CD4-positive, alpha-beta T cell (primary cell): ENCODE measurements at regions not wholly inside any gene's neighbourhood (a gene's known extent, or its start where the extent isn't known, plus 50 kb on each side); places are given as distances from the start of the nearest gene placed in this dataset.

Experiments used
- ATAC-seq: fragments of 200-7000 bp; cut with Tn5 transposase; one replicate; pipeline ENCODE4 v1.10.0; 2022; ENCODE audit warnings: mild to moderate bottlenecking; ENCODE audit not compliant: poor library complexity
- CTCF ChIA-PET: fragments of 350-600 bp; sonication (Branson Sonifier 250); formaldehyde crosslinking; loops from one replicate; lab custom pipeline; 2021; ENCODE audit warnings: antibody characterized with exemption, inconsistent platforms; lab: Charles Lee
- POLR2A ChIA-PET: fragments of 350-600 bp; sonication (Branson Sonifier 250); formaldehyde crosslinking; loops from one replicate; lab custom pipeline; 2021; ENCODE audit warnings: antibody characterized with exemption, inconsistent platforms; lab: Charles Lee
- DNase-seq, 14 experiments: peaks; one replicate each; pipeline ENCODE4 v3.0.0-alpha.2; 2013 to 2020; ENCODE audit warnings: mixed read lengths in 2 of 14
- H3K27ac ChIP-seq, 2 donors: one replicate each; pipeline versions ENCODE4 v1.5.1 to v1.7.0; 2013; ENCODE audit warnings: low read length in 2 of 2, low read depth in 1 of 2, mild to moderate bottlenecking in 1 of 2
- H3K27me3 ChIP-seq, 2 experiments: 1 replicate in 1 of 2; 2 replicates in 1 of 2; pipeline versions ENCODE4 v1.6.1 to v1.7.0; 2013; ENCODE audit warnings: low read length in 2 of 2, control low read depth in 1 of 2, mild to moderate bottlenecking in 1 of 2, moderate library complexity in 1 of 2; ENCODE audit not compliant: insufficient read depth in 2 of 2, control insufficient read depth in 1 of 2
- H3K36me3 ChIP-seq: one replicate; pipeline ENCODE4 v1.6.1; 2013; ENCODE audit warnings: low read length, control low read depth; ENCODE audit not compliant: insufficient read depth
- H3K4me1 ChIP-seq: one replicate; pipeline ENCODE4 v1.6.1; 2013; ENCODE audit warnings: low read length, control low read depth; ENCODE audit not compliant: insufficient read depth
- H3K4me3 ChIP-seq: one replicate; pipeline ENCODE4 v1.5.1; 2013; ENCODE audit warnings: mild to moderate bottlenecking, low read length, moderate library complexity
- H3K9me3 ChIP-seq, 2 experiments: 1 replicate in 1 of 2; 2 replicates in 1 of 2; pipeline versions ENCODE4 v1.6.1 to v1.7.0; 2013; ENCODE audit warnings: low read length in 2 of 2, mild to moderate bottlenecking in 2 of 2, control low read depth in 1 of 2, moderate library complexity in 1 of 2; ENCODE audit not compliant: control insufficient read depth in 1 of 2, insufficient read depth in 1 of 2
- H3K27ac Mint-ChIP-seq: one replicate; pipeline ENCODE4 v1.8.0; 2020; ENCODE audit warnings: mixed read lengths
- H3K27me3 Mint-ChIP-seq: one replicate; pipeline ENCODE4 v1.8.0; 2021; ENCODE audit warnings: mixed read lengths
- H3K36me3 Mint-ChIP-seq: one replicate; pipeline ENCODE4 v1.8.0; 2021; ENCODE audit warnings: low read depth, mixed read lengths
- H3K4me1 Mint-ChIP-seq: one replicate; pipeline ENCODE4 v1.8.0; 2021; ENCODE audit warnings: low read depth, mixed read lengths
- H3K4me3 Mint-ChIP-seq: one replicate; pipeline ENCODE4 v1.8.0; 2020; ENCODE audit warnings: mild to moderate bottlenecking, mixed read lengths
- H3K9me3 Mint-ChIP-seq: one replicate; pipeline ENCODE4 v1.8.0; 2020; ENCODE audit warnings: mixed read lengths
- CTCF ChIP-seq: fragments of 200-600 bp; IDR thresholded peaks from one replicate; pipeline ENCODE4 v1.8.0; 2022; ENCODE audit warnings: antibody characterized with exemption, mild to moderate bottlenecking
- intact Hi-C, 2 experiments: fragments of 100-400 bp; cut with DNase I in 1 of 2; cut with micrococcal nuclease in 1 of 2; formaldehyde crosslinking; loops; one replicate each; pipeline versions ENCODE4 v1.15.1 to v1.9.0; 2023 to 2025; cut with DNase I, micrococcal nuclease

- Histone ChIP-seq H3K36me3 (no peaks in the 10 kb centered on the region), H3K27me3 (no peaks in the 10 kb centered on the region), H3K27ac (no peak overlapping the region), H3K4me1 (peaks cover 4% of the 10 kb centered on the region), H3K4me3 (no peak overlapping the region), H3K9me3 (no peaks in the 10 kb centered on the region)
- no peak for TF ChIP-seq CTCF
- no peak overlapping the region for H3K4me3 Mint-ChIP-seq
- ChIA-PET CTCF (no interaction called here), POLR2A (no interaction called here)
- no peaks in the 10 kb centered on the region for H3K36me3 Mint-ChIP-seq
- no peaks in the 10 kb centered on the region for H3K4me1 Mint-ChIP-seq
- intact Hi-C loops, result no loop called here
- DNase-seq, result no peak
- no peaks in the 10 kb centered on the region for H3K9me3 Mint-ChIP-seq
- no peak for ATAC-seq
- no peaks in the 10 kb centered on the region for H3K27me3 Mint-ChIP-seq
- H3K27ac Mint-ChIP-seq, result no peak overlapping the region
Measured at GRCh38 chr13:50196118-50196517, 180.9 kb downstream of the KCNRG start.

GRCh38 chr13:50197705-50198104, 182.5 kb downstream of the KCNRG start:
- Histone ChIP-seq H3K27ac (no peak overlapping the region), H3K4me1 (no peaks in the 10 kb centered on the region), H3K36me3 (no peaks in the 10 kb centered on the region), H3K4me3 (no peak overlapping the region), H3K9me3 (no peaks in the 10 kb centered on the region), H3K27me3 (no peaks in the 10 kb centered on the region)
- no peak for ATAC-seq
- H3K9me3 Mint-ChIP-seq, result no peaks in the 10 kb centered on the region
- DNase-seq, result no peak
- ChIA-PET POLR2A (no interaction called here), CTCF (no interaction called here)
- H3K27me3 Mint-ChIP-seq, result no peaks in the 10 kb centered on the region
- no peaks in the 10 kb centered on the region for H3K4me1 Mint-ChIP-seq
- no peak overlapping the region for H3K27ac Mint-ChIP-seq
- no peak overlapping the region for H3K4me3 Mint-ChIP-seq
- no peak for TF ChIP-seq CTCF
- intact Hi-C loops, result no loop called here
- H3K36me3 Mint-ChIP-seq, result no peaks in the 10 kb centered on the region

GRCh38 chr13:50198508-50198907, 183.3 kb downstream of the KCNRG start:
- ChIA-PET CTCF (no interaction called here), POLR2A (no interaction called here)
- no peak for ATAC-seq
- TF ChIP-seq CTCF, result no peak
- Mint-ChIP-seq H3K9me3 (no peaks in the 10 kb centered on the region), H3K36me3 (no peaks in the 10 kb centered on the region), H3K4me1 (no peaks in the 10 kb centered on the region), H3K27me3 (no peaks in the 10 kb centered on the region), H3K4me3 (no peak overlapping the region), H3K27ac (no peak overlapping the region)
- Histone ChIP-seq H3K4me1 (no peaks in the 10 kb centered on the region), H3K27ac (no peak overlapping the region), H3K36me3 (no peaks in the 10 kb centered on the region), H3K4me3 (no peak overlapping the region), H3K9me3 (no peaks in the 10 kb centered on the region), H3K27me3 (no peaks in the 10 kb centered on the region)
- intact Hi-C loops, result no loop called here
- DNase-seq, result no peak
